ENCODE measurements at regions not wholly inside any gene's neighbourhood (a gene's known extent, or its start where the extent isn't known, plus 50 kb on each side); places are given as distances from the start of the nearest gene placed in this dataset.

GRCh38 chr11:80517701-80518100, 1076.9 kb upstream of the TENM4 start:
- H3K4me3 ChIP-seq (ENCODE audit: low read depth, low read length): no peak overlapping the region
- H3K4me1 ChIP-seq (ENCODE audit: control insufficient read depth, insufficient read depth, low read length): peaks cover 3% of the 10 kb centered on the region
- no peaks in the 10 kb centered on the region for H3K9me3 ChIP-seq (ENCODE audit: control insufficient read depth, insufficient read depth, low read length)
- DNase-seq (ENCODE audit: low read depth in 4 of 6, low spot score in 6 of 6): no peak
- H3K27ac ChIP-seq (ENCODE audit: low read depth, low read length): no peak overlapping the region
- H3K27me3 ChIP-seq (ENCODE audit: control insufficient read depth, insufficient read depth, low read length): no peaks in the 10 kb centered on the region
- H3K36me3 ChIP-seq (ENCODE audit: control insufficient read depth, insufficient read depth, low read length): no peaks in the 10 kb centered on the region
- 73% methylated on average over 1 of the region's 2 CpGs for WGBS (ENCODE audit: insufficient coverage)

GRCh38 chr11:80515097-80515496, 1074.3 kb upstream of the TENM4 start:
- Histone ChIP-seq H3K36me3 (ENCODE audit: control insufficient read depth, insufficient read depth, low read length) (no peaks in the 10 kb centered on the region), H3K4me3 (ENCODE audit: low read depth, low read length) (no peak overlapping the region), H3K9me3 (ENCODE audit: control insufficient read depth, insufficient read depth, low read length) (no peaks in the 10 kb centered on the region), H3K27ac (ENCODE audit: low read depth, low read length) (no peak overlapping the region), H3K27me3 (ENCODE audit: control insufficient read depth, insufficient read depth, low read length) (no peaks in the 10 kb centered on the region), H3K4me1 (ENCODE audit: control insufficient read depth, insufficient read depth, low read length) (peaks cover 3% of the 10 kb centered on the region)
- 100% methylated on average over 1 of the region's 1 CpG for WGBS (ENCODE audit: insufficient coverage)
- no peak for DNase-seq (ENCODE audit: low read depth in 4 of 6, low spot score in 6 of 6)

- 100% methylated on average over 1 of the region's 3 CpGs for WGBS (ENCODE audit: insufficient coverage)
- no peaks in the 10 kb centered on the region for H3K36me3 ChIP-seq (ENCODE audit: control insufficient read depth, insufficient read depth, low read length)
These were observed 1071.7 kb upstream of the TENM4 start for GRCh38 chr11:80512491-80512890.

GRCh38 chr11:80505771-80506170, 1064.9 kb upstream of the TENM4 start:
- H3K27me3 ChIP-seq (ENCODE audit: control insufficient read depth, insufficient read depth, low read length): no peaks in the 10 kb centered on the region

More at GRCh38 chr11:80512491-80512890, 1071.7 kb upstream of the TENM4 start:
- Histone ChIP-seq H3K27me3 (ENCODE audit: control insufficient read depth, insufficient read depth, low read length) (no peaks in the 10 kb centered on the region), H3K9me3 (ENCODE audit: control insufficient read depth, insufficient read depth, low read length) (peaks cover 4% of the 10 kb centered on the region), H3K4me3 (ENCODE audit: low read depth, low read length) (no peak overlapping the region), H3K27ac (ENCODE audit: low read depth, low read length) (no peak overlapping the region), H3K4me1 (ENCODE audit: control insufficient read depth, insufficient read depth, low read length) (no peaks in the 10 kb centered on the region)
- DNase-seq (ENCODE audit: low read depth in 4 of 6, low spot score in 6 of 6): peak in 1 of 6 donors; percentile 47

GRCh38 chr11:80503990-80504389, 1063.2 kb upstream of the TENM4 start:
- Histone ChIP-seq H3K9me3 (ENCODE audit: control insufficient read depth, insufficient read depth, low read length) (peaks cover 3% of the 10 kb centered on the region), H3K4me1 (ENCODE audit: control insufficient read depth, insufficient read depth, low read length) (no peaks in the 10 kb centered on the region), H3K4me3 (ENCODE audit: low read depth, low read length) (no peak overlapping the region), H3K36me3 (ENCODE audit: control insufficient read depth, insufficient read depth, low read length) (no peaks in the 10 kb centered on the region), H3K27me3 (ENCODE audit: control insufficient read depth, insufficient read depth, low read length) (no peaks in the 10 kb centered on the region), H3K27ac (ENCODE audit: low read depth, low read length) (no peak overlapping the region)
- no peak for DNase-seq (ENCODE audit: low read depth in 4 of 6, low spot score in 6 of 6)
- WGBS (ENCODE audit: insufficient coverage): no CpG with 5 or more reads among the region's 1 CpG

More at GRCh38 chr11:80505771-80506170, 1064.9 kb upstream of the TENM4 start:
- DNase-seq (ENCODE audit: low read depth in 4 of 6, low spot score in 6 of 6): no peak
- Histone ChIP-seq H3K9me3 (ENCODE audit: control insufficient read depth, insufficient read depth, low read length) (peaks cover 4% of the 10 kb centered on the region), H3K4me3 (ENCODE audit: low read depth, low read length) (no peak overlapping the region), H3K27ac (ENCODE audit: low read depth, low read length) (no peak overlapping the region), H3K36me3 (ENCODE audit: control insufficient read depth, insufficient read depth, low read length) (no peaks in the 10 kb centered on the region), H3K4me1 (ENCODE audit: control insufficient read depth, insufficient read depth, low read length) (no peaks in the 10 kb centered on the region)
- 91% methylated on average over 8 of the region's 8 CpGs for WGBS (ENCODE audit: insufficient coverage)

GRCh38 chr11:80502511-80502910, 1061.7 kb upstream of the TENM4 start:
- no peak for DNase-seq (ENCODE audit: low read depth in 4 of 6, low spot score in 6 of 6)
- no CpG with 5 or more reads among the region's 3 CpGs for WGBS (ENCODE audit: insufficient coverage)
- Histone ChIP-seq H3K27me3 (ENCODE audit: control insufficient read depth, insufficient read depth, low read length) (no peaks in the 10 kb centered on the region), H3K4me3 (ENCODE audit: low read depth, low read length) (no peak overlapping the region), H3K9me3 (ENCODE audit: control insufficient read depth, insufficient read depth, low read length) (peaks cover under 1% of the 10 kb centered on the region), H3K27ac (ENCODE audit: low read depth, low read length) (no peak overlapping the region), H3K36me3 (ENCODE audit: control insufficient read depth, insufficient read depth, low read length) (no peaks in the 10 kb centered on the region), H3K4me1 (ENCODE audit: control insufficient read depth, insufficient read depth, low read length) (no peaks in the 10 kb centered on the region)

GRCh38 chr11:80495116-80495515, 1054.3 kb upstream of the TENM4 start:
- H3K4me3 ChIP-seq (ENCODE audit: low read depth, low read length): no peak overlapping the region

GRCh38 chr11:80487952-80488351, 1047.1 kb upstream of the TENM4 start:
- no peaks in the 10 kb centered on the region for H3K9me3 ChIP-seq (ENCODE audit: control insufficient read depth, insufficient read depth, low read length)
- no peak overlapping the region for H3K27ac ChIP-seq (ENCODE audit: low read depth, low read length)
- no peak overlapping the region for H3K4me3 ChIP-seq (ENCODE audit: low read depth, low read length)
- no peak for DNase-seq (ENCODE audit: low read depth in 4 of 6, low spot score in 6 of 6)
- H3K4me1 ChIP-seq (ENCODE audit: control insufficient read depth, insufficient read depth, low read length): no peaks in the 10 kb centered on the region
- no peaks in the 10 kb centered on the region for H3K36me3 ChIP-seq (ENCODE audit: control insufficient read depth, insufficient read depth, low read length)
- no peaks in the 10 kb centered on the region for H3K27me3 ChIP-seq (ENCODE audit: control insufficient read depth, insufficient read depth, low read length)

More at GRCh38 chr11:80495116-80495515, 1054.3 kb upstream of the TENM4 start:
- no peak overlapping the region for H3K27ac ChIP-seq (ENCODE audit: low read depth, low read length)
- no peaks in the 10 kb centered on the region for H3K4me1 ChIP-seq (ENCODE audit: control insufficient read depth, insufficient read depth, low read length)
- no peaks in the 10 kb centered on the region for H3K27me3 ChIP-seq (ENCODE audit: control insufficient read depth, insufficient read depth, low read length)
- H3K9me3 ChIP-seq (ENCODE audit: control insufficient read depth, insufficient read depth, low read length): peaks cover 6% of the 10 kb centered on the region
- no peak for DNase-seq (ENCODE audit: low read depth in 4 of 6, low spot score in 6 of 6)
- no peaks in the 10 kb centered on the region for H3K36me3 ChIP-seq (ENCODE audit: control insufficient read depth, insufficient read depth, low read length)

- Histone ChIP-seq H3K27me3 (ENCODE audit: control insufficient read depth, insufficient read depth, low read length) (no peaks in the 10 kb centered on the region), H3K4me3 (ENCODE audit: low read depth, low read length) (no peak overlapping the region), H3K9me3 (ENCODE audit: control insufficient read depth, insufficient read depth, low read length) (no peaks in the 10 kb centered on the region), H3K4me1 (ENCODE audit: control insufficient read depth, insufficient read depth, low read length) (no peaks in the 10 kb centered on the region), H3K27ac (ENCODE audit: low read depth, low read length) (no peak overlapping the region), H3K36me3 (ENCODE audit: control insufficient read depth, insufficient read depth, low read length) (no peaks in the 10 kb centered on the region)
- WGBS (ENCODE audit: insufficient coverage): no CpG with 5 or more reads among the region's 4 CpGs
- DNase-seq (ENCODE audit: low read depth in 4 of 6, low spot score in 6 of 6): no peak
These were observed 1045.8 kb upstream of the TENM4 start for GRCh38 chr11:80486678-80487077.

GRCh38 chr11:80477178-80477577, 1036.3 kb upstream of the TENM4 start:
- H3K27ac ChIP-seq (ENCODE audit: low read depth, low read length): no peak overlapping the region
- no peak overlapping the region for H3K4me3 ChIP-seq (ENCODE audit: low read depth, low read length)
- H3K9me3 ChIP-seq (ENCODE audit: control insufficient read depth, insufficient read depth, low read length): no peaks in the 10 kb centered on the region
- H3K36me3 ChIP-seq (ENCODE audit: control insufficient read depth, insufficient read depth, low read length): no peaks in the 10 kb centered on the region
- no peaks in the 10 kb centered on the region for H3K4me1 ChIP-seq (ENCODE audit: control insufficient read depth, insufficient read depth, low read length)
- WGBS (ENCODE audit: insufficient coverage): no CpG with 5 or more reads among the region's 2 CpGs
- H3K27me3 ChIP-seq (ENCODE audit: control insufficient read depth, insufficient read depth, low read length): no peaks in the 10 kb centered on the region
- no peak for DNase-seq (ENCODE audit: low read depth in 4 of 6, low spot score in 6 of 6)

All from spinal cord (tissue), 9 donors.